ENCODE measurements at regions not wholly inside any gene's neighbourhood (a gene's known extent, or its start where the extent isn't known, plus 50 kb on each side); places are given as distances from the start of the nearest gene placed in this dataset.

GRCh38 chr5:25033658-25034057 lies 388.9 kb upstream of the CDH10 start:
- H3K4me3 ChIP-seq (ENCODE audit: low read depth, low read length), result no peak overlapping the region
- no peak for TF ChIP-seq CTCF (IDR thresholded peaks at IDR 0.05; ENCODE audit: borderline replicate concordance, insufficient read depth, low read depth, low read length)

GRCh38 chr5:25029004-25029403 lies 384.2 kb upstream of the CDH10 start:
- TF ChIP-seq CTCF (IDR thresholded peaks at IDR 0.05; ENCODE audit: borderline replicate concordance, insufficient read depth, low read depth, low read length), result no peak
- H3K4me3 ChIP-seq (ENCODE audit: low read depth, low read length), result no peak overlapping the region

- TF ChIP-seq CTCF (IDR thresholded peaks at IDR 0.05; ENCODE audit: borderline replicate concordance, insufficient read depth, low read depth, low read length), result no peak
- H3K4me3 ChIP-seq (ENCODE audit: low read depth, low read length), result no peak overlapping the region
Measured at GRCh38 chr5:25027526-25027925, 382.7 kb upstream of the CDH10 start.

GRCh38 chr5:25027061-25027460 lies 382.3 kb upstream of the CDH10 start:
- no peak for TF ChIP-seq CTCF (IDR thresholded peaks at IDR 0.05; ENCODE audit: borderline replicate concordance, insufficient read depth, low read depth, low read length)
- no peak overlapping the region for H3K4me3 ChIP-seq (ENCODE audit: low read depth, low read length)

- H3K4me3 ChIP-seq (ENCODE audit: low read depth, low read length), result no peak overlapping the region
- no peak for TF ChIP-seq CTCF (IDR thresholded peaks at IDR 0.05; ENCODE audit: borderline replicate concordance, insufficient read depth, low read depth, low read length)
Measured at GRCh38 chr5:25025831-25026230, 381.1 kb upstream of the CDH10 start.

- H3K4me3 ChIP-seq (ENCODE audit: low read depth, low read length), result no peak overlapping the region
- no peak for TF ChIP-seq CTCF (IDR thresholded peaks at IDR 0.05; ENCODE audit: borderline replicate concordance, insufficient read depth, low read depth, low read length)
Measured at GRCh38 chr5:25020454-25020853, 375.7 kb upstream of the CDH10 start.

- no peak for TF ChIP-seq CTCF (IDR thresholded peaks at IDR 0.05; ENCODE audit: borderline replicate concordance, insufficient read depth, low read depth, low read length)
- H3K4me3 ChIP-seq (ENCODE audit: low read depth, low read length), result no peak overlapping the region
Measured at GRCh38 chr5:25009063-25009462, 364.3 kb upstream of the CDH10 start.

All from GM12875 (cell line).